Neural cell (in vitro differentiated cells): ENCODE measurements at regions not wholly inside any gene's neighbourhood (a gene's known extent, or its start where the extent isn't known, plus 50 kb on each side); places are given as distances from the start of the nearest gene placed in this dataset.
"Not testable (repeated sequence)": the region's sequence is repeated elsewhere in the genome, so short reads cannot be mapped to it uniquely, and the experiment has no call there.

Source experiments
- H2AFZ ChIP-seq: fragments of 200-600, 300-800 bp; sonication (generic), shearing (Covaris generic); 2 replicates; pipeline ENCODE4 v1.6.0; 2014; ENCODE audit warnings: low read depth, mild to moderate bottlenecking, antibody characterized with exemption, low read length, moderate library complexity
- H3F3A ChIP-seq: fragments of 200-600 bp; shearing (Covaris generic); 2 replicates; pipeline ENCODE4 v1.6.1; 2016; ENCODE audit warnings: mild to moderate bottlenecking, moderate library complexity, mixed read lengths, antibody characterized with exemption, low read length; ENCODE audit not compliant: insufficient read depth, poor library complexity, severe bottlenecking
- H3K27ac ChIP-seq: fragments of 200-600, 300-800 bp; sonication (generic), shearing (Covaris generic); 2 replicates; pipeline ENCODE4 v1.5.1; 2014; ENCODE audit warnings: mild to moderate bottlenecking, low read length, moderate library complexity
- H3K27me3 ChIP-seq: fragments of 300-800, 200-600 bp; sonication (generic), shearing (Covaris generic); 2 replicates; pipeline ENCODE4 v1.6.0; 2014; ENCODE audit warnings: mild to moderate bottlenecking, low read depth, low read length, moderate library complexity; ENCODE audit not compliant: insufficient read depth
- H3K36me3 ChIP-seq: fragments of 300-800, 200-600 bp; sonication (generic), shearing (Covaris generic); 2 replicates; pipeline ENCODE4 v1.5.1; 2014; ENCODE audit warnings: mild to moderate bottlenecking, antibody characterized with exemption, low read length, moderate library complexity; ENCODE audit not compliant: insufficient read depth
- H3K4me2 ChIP-seq: fragments of 300-800, 200-600 bp; sonication (generic), shearing (Covaris generic); 2 replicates; pipeline ENCODE4 v1.6.0; 2014; ENCODE audit warnings: mild to moderate bottlenecking, low read length
- H3K4me3 ChIP-seq: fragments of 300-800, 200-600 bp; sonication (generic), shearing (Covaris generic); 2 replicates; pipeline ENCODE4 v1.5.1; 2014; ENCODE audit warnings: mild to moderate bottlenecking, low read length, moderate library complexity
- H3K79me2 ChIP-seq: fragments of 200-600 bp; shearing (Covaris generic); replicated peaks from 2 replicates; pipeline ENCODE4 v1.6.0; 2014; ENCODE audit warnings: mild to moderate bottlenecking, low read length, moderate library complexity; ENCODE audit not compliant: insufficient read depth
- H3K9ac ChIP-seq: fragments of 300-800, 200-600 bp; sonication (generic), shearing (Covaris generic); 2 replicates; pipeline ENCODE4 v1.6.1; 2016; ENCODE audit warnings: mild to moderate bottlenecking, low read length, mixed read lengths
- H3K9me2 ChIP-seq: fragments of 200-600 bp; shearing (Covaris generic); 2 replicates; pipeline ENCODE4 v1.6.1; 2016; ENCODE audit warnings: mild to moderate bottlenecking, low read length, mixed read lengths; ENCODE audit not compliant: insufficient read depth
- H3K9me3 ChIP-seq: fragments of 200-600, 300-800 bp; sonication (generic), shearing (Covaris generic); 2 replicates; pipeline ENCODE4 v1.6.1; 2016; ENCODE audit warnings: mild to moderate bottlenecking, mixed run types, low read length, moderate library complexity, mixed read lengths
- H4K20me1 ChIP-seq: fragments of 200-600 bp; shearing (Covaris generic); 2 replicates; pipeline ENCODE4 v1.6.1; 2016; ENCODE audit warnings: mild to moderate bottlenecking, mixed run types; ENCODE audit not compliant: insufficient read depth
- EP300 ChIP-seq: fragments of 450-650 bp; conservative IDR thresholded peaks from 2 replicates; pipeline ENCODE4 v1.6.1; 2014; ENCODE audit warnings: antibody characterized with exemption, mild to moderate bottlenecking, moderate library complexity; ENCODE audit not compliant: poor library complexity, severe bottlenecking
- EZH2 ChIP-seq: fragments of 200-600, 300-800 bp; shearing (Covaris generic), sonication (generic); IDR thresholded peaks from 2 replicates; pipeline ENCODE4 v1.6.1; 2014; ENCODE audit warnings: antibody characterized with exemption, low read length, borderline replicate concordance, mild to moderate bottlenecking; ENCODE audit not compliant: insufficient read depth, poor library complexity, severe bottlenecking
- MXI1 ChIP-seq: fragments of 450-650 bp; conservative IDR thresholded peaks from 2 replicates; pipeline ENCODE4 v1.6.1; 2014; ENCODE audit warnings: antibody characterized with exemption, mild to moderate bottlenecking; ENCODE audit not compliant: poor library complexity, severe bottlenecking
- POLR2AphosphoS5 ChIP-seq: IDR thresholded peaks from 2 replicates; pipeline ENCODE4 v1.6.1; 2012
- RAD21 ChIP-seq: fragments of 450-650 bp; conservative IDR thresholded peaks from 2 replicates; pipeline ENCODE4 v1.6.1; 2014; ENCODE audit warnings: antibody characterized with exemption, mild to moderate bottlenecking, moderate library complexity
- SMC3 ChIP-seq: fragments of 450-650 bp; conservative IDR thresholded peaks from 2 replicates; pipeline ENCODE4 v1.6.1; 2014; ENCODE audit warnings: antibody characterized with exemption, mild to moderate bottlenecking, moderate library complexity; ENCODE audit not compliant: poor library complexity
- TAF1 ChIP-seq: IDR thresholded peaks from 2 replicates; pipeline ENCODE4 v1.6.1; 2012; ENCODE audit warnings: low read depth
- TF ChIP-seq, protein P1 (sequence below): fragments of 450-650 bp; IDR thresholded peaks from 2 replicates; pipeline ENCODE4 v1.5.1; 2014; ENCODE audit warnings: antibody characterized with exemption, mild to moderate bottlenecking, moderate library complexity; ENCODE audit not compliant: poor library complexity, severe bottlenecking
- TF ChIP-seq, protein P2 (sequence below): IDR thresholded peaks from 2 replicates; pipeline ENCODE4 v1.6.1; 2012; ENCODE audit warnings: borderline replicate concordance

DNA sequence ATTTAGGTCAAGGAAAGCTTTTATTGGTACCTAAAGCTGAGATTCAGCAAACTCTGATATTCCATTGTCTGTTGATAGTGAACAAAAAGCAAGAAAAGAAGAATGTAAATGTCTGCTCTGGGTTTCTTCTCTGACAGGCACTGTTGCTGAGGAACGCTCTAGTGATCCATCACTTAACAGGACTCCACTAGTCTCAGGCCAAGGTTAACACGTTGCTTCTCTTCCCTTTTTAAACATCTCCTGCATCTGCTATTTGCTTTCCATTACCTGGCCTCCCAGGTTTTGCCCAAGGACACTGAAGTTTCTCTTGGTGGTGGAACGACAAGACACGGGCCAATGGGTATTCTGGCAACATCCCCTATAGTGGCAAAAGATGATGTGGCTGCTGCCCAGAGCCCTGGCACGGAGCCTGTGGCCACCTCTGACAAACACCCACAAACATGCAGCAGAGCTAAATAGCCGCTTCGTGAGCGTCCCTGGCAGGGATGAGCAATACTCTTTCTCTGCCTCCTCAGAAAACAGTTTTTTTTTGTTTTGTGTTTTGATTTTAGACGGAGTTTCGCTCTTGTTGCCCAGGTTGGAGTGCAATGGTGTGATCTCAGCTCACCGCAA, 97.8 kb upstream of the AKAP13 start:
- H4K20me1 ChIP-seq: no peaks in the 10 kb centered on the region
- no peaks in the 10 kb centered on the region for H3K9me3 ChIP-seq
- no peaks in the 10 kb centered on the region for H3F3A ChIP-seq
- H3K9ac ChIP-seq: no peak overlapping the region
- no peaks in the 10 kb centered on the region for H3K9me2 ChIP-seq
- no peaks in the 10 kb centered on the region for H3K36me3 ChIP-seq
- H3K79me2 ChIP-seq: no peaks in the 10 kb centered on the region
- H3K4me2 ChIP-seq: no peak overlapping the region
- H3K27me3 ChIP-seq: no peaks in the 10 kb centered on the region
- no peak overlapping the region for H3K4me3 ChIP-seq
- no peak overlapping the region for H2AFZ ChIP-seq
- no peak overlapping the region for H3K27ac ChIP-seq
- TF ChIP-seq POLR2AphosphoS5: no peak
- TF ChIP-seq EZH2: no peak
- TF ChIP-seq, protein P1, sequence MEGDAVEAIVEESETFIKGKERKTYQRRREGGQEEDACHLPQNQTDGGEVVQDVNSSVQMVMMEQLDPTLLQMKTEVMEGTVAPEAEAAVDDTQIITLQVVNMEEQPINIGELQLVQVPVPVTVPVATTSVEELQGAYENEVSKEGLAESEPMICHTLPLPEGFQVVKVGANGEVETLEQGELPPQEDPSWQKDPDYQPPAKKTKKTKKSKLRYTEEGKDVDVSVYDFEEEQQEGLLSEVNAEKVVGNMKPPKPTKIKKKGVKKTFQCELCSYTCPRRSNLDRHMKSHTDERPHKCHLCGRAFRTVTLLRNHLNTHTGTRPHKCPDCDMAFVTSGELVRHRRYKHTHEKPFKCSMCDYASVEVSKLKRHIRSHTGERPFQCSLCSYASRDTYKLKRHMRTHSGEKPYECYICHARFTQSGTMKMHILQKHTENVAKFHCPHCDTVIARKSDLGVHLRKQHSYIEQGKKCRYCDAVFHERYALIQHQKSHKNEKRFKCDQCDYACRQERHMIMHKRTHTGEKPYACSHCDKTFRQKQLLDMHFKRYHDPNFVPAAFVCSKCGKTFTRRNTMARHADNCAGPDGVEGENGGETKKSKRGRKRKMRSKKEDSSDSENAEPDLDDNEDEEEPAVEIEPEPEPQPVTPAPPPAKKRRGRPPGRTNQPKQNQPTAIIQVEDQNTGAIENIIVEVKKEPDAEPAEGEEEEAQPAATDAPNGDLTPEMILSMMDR: no peak
- TF ChIP-seq RAD21: no peak
- no peak for TF ChIP-seq MXI1
- no peak for TF ChIP-seq TAF1
- TF ChIP-seq, protein P2, sequence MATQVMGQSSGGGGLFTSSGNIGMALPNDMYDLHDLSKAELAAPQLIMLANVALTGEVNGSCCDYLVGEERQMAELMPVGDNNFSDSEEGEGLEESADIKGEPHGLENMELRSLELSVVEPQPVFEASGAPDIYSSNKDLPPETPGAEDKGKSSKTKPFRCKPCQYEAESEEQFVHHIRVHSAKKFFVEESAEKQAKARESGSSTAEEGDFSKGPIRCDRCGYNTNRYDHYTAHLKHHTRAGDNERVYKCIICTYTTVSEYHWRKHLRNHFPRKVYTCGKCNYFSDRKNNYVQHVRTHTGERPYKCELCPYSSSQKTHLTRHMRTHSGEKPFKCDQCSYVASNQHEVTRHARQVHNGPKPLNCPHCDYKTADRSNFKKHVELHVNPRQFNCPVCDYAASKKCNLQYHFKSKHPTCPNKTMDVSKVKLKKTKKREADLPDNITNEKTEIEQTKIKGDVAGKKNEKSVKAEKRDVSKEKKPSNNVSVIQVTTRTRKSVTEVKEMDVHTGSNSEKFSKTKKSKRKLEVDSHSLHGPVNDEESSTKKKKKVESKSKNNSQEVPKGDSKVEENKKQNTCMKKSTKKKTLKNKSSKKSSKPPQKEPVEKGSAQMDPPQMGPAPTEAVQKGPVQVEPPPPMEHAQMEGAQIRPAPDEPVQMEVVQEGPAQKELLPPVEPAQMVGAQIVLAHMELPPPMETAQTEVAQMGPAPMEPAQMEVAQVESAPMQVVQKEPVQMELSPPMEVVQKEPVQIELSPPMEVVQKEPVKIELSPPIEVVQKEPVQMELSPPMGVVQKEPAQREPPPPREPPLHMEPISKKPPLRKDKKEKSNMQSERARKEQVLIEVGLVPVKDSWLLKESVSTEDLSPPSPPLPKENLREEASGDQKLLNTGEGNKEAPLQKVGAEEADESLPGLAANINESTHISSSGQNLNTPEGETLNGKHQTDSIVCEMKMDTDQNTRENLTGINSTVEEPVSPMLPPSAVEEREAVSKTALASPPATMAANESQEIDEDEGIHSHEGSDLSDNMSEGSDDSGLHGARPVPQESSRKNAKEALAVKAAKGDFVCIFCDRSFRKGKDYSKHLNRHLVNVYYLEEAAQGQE: no peak
- TF ChIP-seq SMC3: no peak
- TF ChIP-seq EP300: no peak

DNA sequence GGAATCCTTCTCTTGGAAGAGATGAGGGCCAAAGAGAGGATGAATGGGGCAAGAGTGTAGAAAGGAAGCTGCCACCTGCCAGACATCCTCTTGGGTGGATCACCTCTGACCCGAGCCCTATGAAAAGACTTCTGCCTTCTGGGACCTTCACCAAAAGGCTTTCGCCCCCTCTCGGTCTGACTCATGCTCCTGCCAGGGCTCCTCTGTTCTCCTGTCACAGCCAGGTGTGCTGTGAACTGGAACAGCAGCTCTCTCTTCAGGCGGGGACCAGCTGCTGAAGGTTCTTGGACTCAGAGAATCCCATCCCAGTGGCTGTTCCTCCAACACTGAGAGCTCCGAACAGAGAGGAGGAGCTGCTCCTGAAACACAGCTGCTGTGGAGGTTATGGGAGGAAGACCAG, 96.6 kb upstream of the AKAP13 start:
- not testable (repeated sequence) for H3K9ac ChIP-seq, H3K27ac ChIP-seq, H3K4me2 ChIP-seq, H3K9me3 ChIP-seq, H3K36me3 ChIP-seq, H3F3A ChIP-seq, H3K27me3 ChIP-seq, H4K20me1 ChIP-seq, H3K79me2 ChIP-seq, H3K4me3 ChIP-seq, H2AFZ ChIP-seq, H3K9me2 ChIP-seq

DNA sequence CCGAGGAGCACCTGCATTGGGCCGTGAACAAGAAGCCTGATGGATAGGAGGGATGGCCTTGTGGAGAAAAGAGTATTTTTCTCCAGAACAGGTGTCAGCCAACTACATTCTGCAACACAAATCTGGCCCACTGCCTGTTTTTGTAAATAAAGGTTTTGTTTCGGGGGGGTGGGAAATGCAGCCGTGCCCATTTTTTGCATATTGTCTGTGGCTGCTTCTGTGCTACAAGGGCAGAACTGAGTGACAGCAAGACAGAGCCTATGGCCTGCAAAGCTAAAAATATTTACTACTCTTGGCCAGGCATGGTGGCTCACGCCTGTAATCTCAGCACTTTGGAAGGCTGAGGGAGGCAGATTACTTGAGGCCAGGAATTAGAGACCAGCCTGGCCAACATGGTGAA, 95.9 kb upstream of the AKAP13 start:
- no peaks in the 10 kb centered on the region for H3K9me3 ChIP-seq
- no peaks in the 10 kb centered on the region for H3F3A ChIP-seq
- no peak overlapping the region for H3K4me2 ChIP-seq
- no peaks in the 10 kb centered on the region for H3K27me3 ChIP-seq
- no peak for TF ChIP-seq EZH2
- TF ChIP-seq POLR2AphosphoS5: no peak
- TF ChIP-seq EP300: no peak
- no peak for TF ChIP-seq RAD21
- TF ChIP-seq, protein P2: no peak
- no peak for TF ChIP-seq TAF1
- TF ChIP-seq SMC3: no peak
- TF ChIP-seq, protein P1: no peak
- no peak for TF ChIP-seq MXI1
- no peak overlapping the region for H2AFZ ChIP-seq
- H4K20me1 ChIP-seq: no peaks in the 10 kb centered on the region
- no peak overlapping the region for H3K9ac ChIP-seq
- no peaks in the 10 kb centered on the region for H3K9me2 ChIP-seq
- H3K4me3 ChIP-seq: no peak overlapping the region
- H3K27ac ChIP-seq: no peak overlapping the region
- H3K79me2 ChIP-seq: no peaks in the 10 kb centered on the region
- H3K36me3 ChIP-seq: no peaks in the 10 kb centered on the region
